IPS-18a (cell line): ENCODE measurements at regions not wholly inside any gene's neighbourhood (a gene's known extent, or its start where the extent isn't known, plus 50 kb on each side); places are given as distances from the start of the nearest gene placed in this dataset.

Experiments
- H3K27ac ChIP-seq: one replicate; pipeline ENCODE4 v1.5.1; 2013; ENCODE audit warnings: low read length
- H3K27me3 ChIP-seq: one replicate; pipeline ENCODE4 v1.6.1; 2013; ENCODE audit warnings: mild to moderate bottlenecking, low read length; ENCODE audit not compliant: control insufficient read depth, insufficient read depth
- H3K36me3 ChIP-seq: one replicate; pipeline ENCODE4 v1.6.1; 2013; ENCODE audit warnings: low read depth, low read length; ENCODE audit not compliant: control insufficient read depth
- H3K4me1 ChIP-seq: one replicate; pipeline ENCODE4 v1.6.1; 2013; ENCODE audit warnings: low read depth, low read length; ENCODE audit not compliant: control insufficient read depth
- H3K4me3 ChIP-seq: one replicate; pipeline ENCODE4 v1.5.1; 2013; ENCODE audit warnings: low read length
- H3K9ac ChIP-seq: one replicate; pipeline ENCODE4 v1.6.1; 2013; ENCODE audit warnings: mild to moderate bottlenecking, low read length, moderate library complexity
- H3K9me3 ChIP-seq: one replicate; pipeline ENCODE4 v1.6.1; 2013; ENCODE audit warnings: low read depth, low read length; ENCODE audit not compliant: control insufficient read depth

DNA sequence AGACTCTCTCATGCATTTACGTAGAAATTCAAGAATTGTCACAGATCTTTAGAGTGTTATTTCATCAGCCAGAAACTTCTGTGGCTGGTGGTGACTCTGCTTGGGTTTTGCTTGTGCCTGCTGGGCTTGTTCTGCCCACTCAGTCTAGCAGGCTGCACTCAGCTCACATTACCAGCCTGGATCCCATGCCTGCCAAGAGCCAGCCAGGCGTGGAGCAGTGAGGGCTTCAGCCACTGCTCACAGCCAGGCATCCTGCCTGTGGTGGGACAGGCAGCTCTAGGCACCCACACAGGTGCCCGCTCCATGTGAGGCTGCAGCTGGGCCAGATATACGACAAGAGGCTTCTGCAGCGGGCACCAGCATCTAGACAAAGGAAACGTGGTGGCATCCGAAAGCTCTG is 1213.3 kb upstream of the RAG2 start:
- Histone ChIP-seq H3K9me3 (no peaks in the 10 kb centered on the region), H3K27me3 (no peaks in the 10 kb centered on the region), H3K4me1 (peaks cover 5% of the 10 kb centered on the region), H3K27ac (no peak overlapping the region), H3K4me3 (no peak overlapping the region), H3K36me3 (no peaks in the 10 kb centered on the region), H3K9ac (no peak overlapping the region)

DNA sequence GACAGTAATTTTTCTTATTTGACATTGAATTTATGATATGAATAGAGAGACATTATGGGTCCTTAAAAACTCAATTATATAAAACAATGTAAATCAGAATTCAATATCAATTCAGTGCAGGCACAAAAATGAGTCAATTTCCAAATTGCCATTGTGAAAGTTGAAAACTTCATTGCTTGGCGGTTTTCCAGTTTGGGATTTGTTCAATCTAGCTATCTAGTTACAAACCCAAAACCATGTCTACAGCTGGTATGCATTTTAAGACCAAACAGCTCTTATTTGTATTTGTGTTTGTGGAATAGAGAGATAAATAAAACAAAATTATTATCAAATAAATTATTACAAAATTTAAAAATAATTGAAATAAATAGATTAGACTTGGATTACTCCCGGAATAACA is 1206.6 kb upstream of the RAG2 start:
- Histone ChIP-seq H3K9me3 (no peaks in the 10 kb centered on the region), H3K4me3 (no peak overlapping the region), H3K9ac (no peak overlapping the region), H3K36me3 (no peaks in the 10 kb centered on the region), H3K27ac (no peak overlapping the region), H3K27me3 (no peaks in the 10 kb centered on the region), H3K4me1 (no peaks in the 10 kb centered on the region)

GRCh38 chr11:37788141-37788877 is 1190.3 kb upstream of the RAG2 start:
- H3K9me3 ChIP-seq: peaks cover 5% of the 10 kb centered on the region
- no peak overlapping the region for H3K9ac ChIP-seq
- no peaks in the 10 kb centered on the region for H3K4me1 ChIP-seq
- no peaks in the 10 kb centered on the region for H3K36me3 ChIP-seq
- no peak overlapping the region for H3K4me3 ChIP-seq
- no peaks in the 10 kb centered on the region for H3K27me3 ChIP-seq
- no peak overlapping the region for H3K27ac ChIP-seq

DNA sequence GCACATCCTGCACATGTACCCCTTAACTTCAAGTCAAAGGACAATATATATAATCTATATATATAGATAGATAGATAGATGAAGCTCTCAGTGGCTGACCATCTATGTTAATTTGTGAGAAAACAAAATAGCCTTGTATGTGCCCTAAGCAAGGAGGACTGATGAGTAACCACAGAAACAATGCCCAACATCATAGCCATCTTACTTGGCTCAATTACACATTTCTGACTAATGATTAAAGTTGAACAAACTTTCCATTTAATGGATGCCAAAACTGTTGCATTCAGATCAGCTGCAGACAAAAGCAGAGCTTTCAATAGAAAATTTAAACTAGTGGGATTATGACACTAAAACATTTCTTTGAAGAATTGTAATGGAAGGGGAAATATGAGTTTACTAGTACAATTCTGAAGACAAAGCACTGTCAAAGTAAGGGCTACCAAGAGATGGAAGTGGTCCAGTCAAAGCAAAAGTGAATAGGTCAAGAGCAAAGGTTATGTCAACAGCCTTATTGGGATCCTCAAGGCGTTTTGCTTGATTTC is 1188.2 kb upstream of the RAG2 start:
- no peak overlapping the region for H3K27ac ChIP-seq
- no peaks in the 10 kb centered on the region for H3K36me3 ChIP-seq
- peaks cover 8% of the 10 kb centered on the region for H3K9me3 ChIP-seq
- no peak overlapping the region for H3K9ac ChIP-seq
- no peaks in the 10 kb centered on the region for H3K27me3 ChIP-seq
- no peak overlapping the region for H3K4me3 ChIP-seq
- H3K4me1 ChIP-seq: no peaks in the 10 kb centered on the region

DNA sequence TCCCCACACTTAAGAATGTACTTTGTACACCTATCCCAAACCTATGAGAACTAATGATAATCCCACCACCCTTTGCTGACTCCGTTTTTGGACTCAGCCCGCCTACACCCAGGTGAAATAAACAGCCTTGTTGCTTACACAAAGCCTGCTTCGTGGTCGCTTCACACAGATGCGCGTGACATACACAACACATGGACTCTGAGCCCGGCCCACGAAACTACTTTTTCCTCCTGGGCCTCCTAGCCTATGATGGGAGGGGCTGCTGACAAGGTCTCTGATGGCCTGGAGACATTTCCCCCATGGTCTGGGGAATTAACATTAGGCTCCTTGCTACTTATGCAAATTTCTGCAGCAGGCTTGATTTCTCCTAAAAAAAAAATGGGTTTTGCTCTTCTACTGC is 1176.4 kb upstream of the RAG2 start:
- no peaks in the 10 kb centered on the region for H3K27me3 ChIP-seq
- H3K4me1 ChIP-seq: no peaks in the 10 kb centered on the region

GRCh38 chr11:37770145-37770544 is 1172.1 kb upstream of the RAG2 start:
- Histone ChIP-seq H3K9me3 (peaks cover 4% of the 10 kb centered on the region), H3K27ac (no peak overlapping the region), H3K4me1 (no peaks in the 10 kb centered on the region), H3K27me3 (no peaks in the 10 kb centered on the region), H3K9ac (no peak overlapping the region), H3K36me3 (no peaks in the 10 kb centered on the region), H3K4me3 (no peak overlapping the region)

More for the DNA sequence above, 1176.4 kb upstream of the RAG2 start:
- H3K4me3 ChIP-seq: no peak overlapping the region
- no peak overlapping the region for H3K27ac ChIP-seq
- H3K9ac ChIP-seq: no peak overlapping the region
- H3K36me3 ChIP-seq: no peaks in the 10 kb centered on the region
- H3K9me3 ChIP-seq: peaks cover 4% of the 10 kb centered on the region

GRCh38 chr11:37762079-37762478 is 1164.0 kb upstream of the RAG2 start:
- H3K27ac ChIP-seq: no peak overlapping the region
- H3K9ac ChIP-seq: no peak overlapping the region
- H3K4me1 ChIP-seq: no peaks in the 10 kb centered on the region
- no peak overlapping the region for H3K4me3 ChIP-seq
- H3K36me3 ChIP-seq: no peaks in the 10 kb centered on the region
- H3K27me3 ChIP-seq: no peaks in the 10 kb centered on the region
- no peaks in the 10 kb centered on the region for H3K9me3 ChIP-seq

GRCh38 chr11:37755521-37755920 is 1157.5 kb upstream of the RAG2 start:
- no peaks in the 10 kb centered on the region for H3K27me3 ChIP-seq
- H3K4me1 ChIP-seq: no peaks in the 10 kb centered on the region
- no peaks in the 10 kb centered on the region for H3K9me3 ChIP-seq
- H3K9ac ChIP-seq: no peak overlapping the region
- no peaks in the 10 kb centered on the region for H3K36me3 ChIP-seq
- H3K4me3 ChIP-seq: no peak overlapping the region
- no peak overlapping the region for H3K27ac ChIP-seq

DNA sequence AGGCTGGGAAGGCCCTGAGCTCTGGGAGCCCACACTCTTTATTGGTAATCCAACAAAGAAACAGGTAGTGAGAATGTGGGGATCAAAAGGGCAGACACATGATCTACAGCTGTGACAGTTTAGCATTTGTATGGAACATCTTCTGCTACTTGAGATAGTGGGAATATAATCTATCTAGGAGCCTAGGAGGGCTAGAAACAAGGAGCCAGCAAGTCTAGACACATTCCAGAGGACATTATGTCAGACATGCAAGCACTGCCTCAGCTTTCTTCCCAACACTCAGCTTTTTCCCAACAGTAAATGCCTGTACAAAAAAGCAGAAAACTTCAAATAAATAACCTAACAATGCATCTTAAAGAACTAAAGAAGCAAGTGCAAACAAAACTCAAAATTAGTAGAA is 1150.6 kb upstream of the RAG2 start:
- H3K9ac ChIP-seq: no peak overlapping the region
- no peaks in the 10 kb centered on the region for H3K27me3 ChIP-seq
- no peak overlapping the region for H3K4me3 ChIP-seq
- no peaks in the 10 kb centered on the region for H3K36me3 ChIP-seq
- H3K9me3 ChIP-seq: no peaks in the 10 kb centered on the region
- H3K4me1 ChIP-seq: no peaks in the 10 kb centered on the region
- no peak overlapping the region for H3K27ac ChIP-seq

GRCh38 chr11:37747121-37747520 is 1149.1 kb upstream of the RAG2 start:
- H3K4me3 ChIP-seq: no peak overlapping the region
- no peaks in the 10 kb centered on the region for H3K4me1 ChIP-seq
- no peaks in the 10 kb centered on the region for H3K9me3 ChIP-seq
- no peaks in the 10 kb centered on the region for H3K27me3 ChIP-seq
- no peak overlapping the region for H3K27ac ChIP-seq
- no peaks in the 10 kb centered on the region for H3K36me3 ChIP-seq
- H3K9ac ChIP-seq: no peak overlapping the region

GRCh38 chr11:37727371-37727770 is 1129.3 kb upstream of the RAG2 start:
- H3K4me3 ChIP-seq: no peak overlapping the region
- H3K9me3 ChIP-seq: no peaks in the 10 kb centered on the region
- no peaks in the 10 kb centered on the region for H3K27me3 ChIP-seq
- no peak overlapping the region for H3K27ac ChIP-seq
- no peaks in the 10 kb centered on the region for H3K4me1 ChIP-seq
- no peaks in the 10 kb centered on the region for H3K36me3 ChIP-seq
- no peak overlapping the region for H3K9ac ChIP-seq

DNA sequence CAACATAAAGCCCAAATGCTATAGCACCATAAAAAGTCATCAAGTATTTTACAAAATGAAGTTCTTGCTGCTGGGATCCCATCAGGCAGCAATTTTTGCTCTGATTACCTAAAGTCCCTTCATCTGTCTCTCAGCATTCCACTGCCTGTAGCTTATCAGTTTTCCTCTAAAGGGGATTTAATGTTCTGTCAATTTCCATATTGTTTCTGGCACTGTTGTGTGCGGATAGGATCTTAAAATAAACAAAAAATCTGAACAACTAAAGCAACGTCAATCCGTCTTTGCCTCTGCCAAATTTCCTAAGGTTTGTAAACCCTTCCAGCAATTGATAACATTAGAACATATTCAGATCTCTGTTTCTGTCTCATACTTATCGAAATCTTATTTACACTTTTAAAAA is 1126.3 kb upstream of the RAG2 start:
- Histone ChIP-seq H3K4me1 (no peaks in the 10 kb centered on the region), H3K9ac (no peak overlapping the region), H3K27ac (no peak overlapping the region), H3K4me3 (no peak overlapping the region), H3K9me3 (no peaks in the 10 kb centered on the region), H3K27me3 (no peaks in the 10 kb centered on the region), H3K36me3 (no peaks in the 10 kb centered on the region)
